ENCODE measurements at regions not wholly inside any gene's neighbourhood (a gene's known extent, or its start where the extent isn't known, plus 50 kb on each side); places are given as distances from the start of the nearest gene placed in this dataset.

DNA sequence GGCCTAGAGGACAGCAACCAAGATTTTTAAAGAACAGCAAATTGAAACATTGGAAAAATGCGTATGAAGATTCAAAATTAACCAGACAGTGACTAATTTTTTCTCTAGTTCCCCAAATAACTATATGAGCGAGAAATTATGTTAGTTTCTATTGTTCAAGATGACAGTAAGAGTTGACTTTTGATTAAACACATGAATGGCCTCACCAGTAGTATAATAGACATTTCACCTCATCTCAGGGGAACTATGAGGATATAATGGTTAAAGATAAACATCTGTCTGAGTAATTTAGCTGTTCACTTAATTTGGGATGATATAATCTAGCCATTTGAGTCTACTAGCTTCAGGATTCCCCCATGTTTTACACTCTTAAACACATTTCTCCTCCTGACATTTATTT lies 380.9 kb upstream of the NWD2 start (continued):
- TF ChIP-seq ZNF138 (tag by site-specific recombination; IDR thresholded peaks at IDR 0.05; ENCODE audit: borderline replicate concordance) (no peak), ZNF311 (tag by site-specific recombination; IDR thresholded peaks at IDR 0.05; ENCODE audit: borderline replicate concordance) (no peak), KLF7 (tag by site-specific recombination; IDR thresholded peaks at IDR 0.05; ENCODE audit: borderline replicate concordance) (no peak), SETDB1 (IDR thresholded peaks at IDR 0.05; ENCODE audit: insufficient read length, low read length) (no peak), ZNF585B (tag by site-specific recombination; IDR thresholded peaks at IDR 0.05) (no peak), ZNF777 (tag by site-specific recombination; IDR thresholded peaks at IDR 0.05; ENCODE audit: borderline replicate concordance) (no peak)

DNA sequence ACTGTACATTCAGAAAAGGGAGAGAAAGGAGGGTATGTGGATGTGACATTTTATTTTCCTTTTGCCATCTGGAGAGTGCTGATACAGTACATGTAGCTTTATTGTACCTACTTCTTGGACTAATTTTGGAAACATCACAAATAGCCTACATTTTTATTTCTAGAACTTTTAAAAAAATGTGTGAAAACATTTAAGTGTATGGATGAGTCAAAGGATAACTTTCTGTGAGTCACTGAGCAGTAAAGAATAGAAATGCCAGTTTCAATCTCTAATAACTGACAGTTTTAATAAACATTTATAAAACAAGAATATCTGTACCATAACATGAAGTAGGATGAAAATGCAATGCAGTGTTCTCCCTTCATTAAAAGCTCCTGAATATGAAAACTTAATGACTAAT lies 374.4 kb upstream of the NWD2 start:
- Histone ChIP-seq H3K36me3 (ENCODE audit: control insufficient read depth in 2 of 2, insufficient read depth in 1 of 2, low read length in 2 of 2) (no peaks in the 10 kb centered on the region), H3K4me3 (ENCODE audit: low read depth, low read length) (no peak overlapping the region), H3K4me1 (ENCODE audit: control insufficient read depth, insufficient read depth, low read length) (no peaks in the 10 kb centered on the region), H3K9me3 (ENCODE audit: control insufficient read depth, insufficient read depth, low read depth, low read length) (no peaks in the 10 kb centered on the region), H3K27ac (ENCODE audit: extremely low read depth, low read depth, low read length) (no peak overlapping the region)
- ChIA-PET CTCF (no interaction called here), POLR2A (no interaction called here)
- TF ChIP-seq, protein P1, sequence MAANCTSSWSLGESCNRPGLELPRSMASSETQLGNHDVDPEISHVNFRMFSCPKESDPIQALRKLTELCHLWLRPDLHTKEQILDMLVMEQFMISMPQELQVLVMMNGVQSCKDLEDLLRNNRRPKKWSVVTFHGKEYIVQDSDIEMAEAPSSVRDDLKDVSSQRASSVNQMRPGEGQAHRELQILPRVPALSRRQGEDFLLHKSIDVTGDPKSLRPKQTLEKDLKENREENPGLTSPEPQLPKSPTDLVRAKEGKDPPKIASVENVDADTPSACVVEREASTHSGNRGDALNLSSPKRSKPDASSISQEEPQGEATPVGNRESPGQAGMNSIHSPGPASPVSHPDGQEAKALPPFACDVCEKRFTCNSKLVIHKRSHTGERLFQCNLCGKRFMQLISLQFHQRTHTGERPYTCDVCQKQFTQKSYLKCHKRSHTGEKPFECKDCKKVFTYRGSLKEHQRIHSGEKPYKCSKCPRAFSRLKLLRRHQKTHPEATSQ (tag by site-specific recombination; IDR thresholded peaks at IDR 0.05), result no peak
- TF ChIP-seq ZNF843 (tag by site-specific recombination; IDR thresholded peaks at IDR 0.05), result no peak
- TF ChIP-seq ZNF239 (tag by site-specific recombination; IDR thresholded peaks at IDR 0.05), result no peak
- TF ChIP-seq ZNF549 (tag by site-specific recombination; IDR thresholded peaks at IDR 0.05), result no peak
- no peak for TF ChIP-seq ZNF670 (tag by site-specific recombination; IDR thresholded peaks at IDR 0.05; ENCODE audit: low read depth)
- no peak for TF ChIP-seq ZNF548 (tag by site-specific recombination; IDR thresholded peaks at IDR 0.05)
- TF ChIP-seq GLI4 (tag by site-specific recombination; IDR thresholded peaks at IDR 0.05), result no peak
- no peak for TF ChIP-seq REPIN1 (tag by site-specific recombination; IDR thresholded peaks at IDR 0.05; ENCODE audit: low read depth)
- TF ChIP-seq, protein P2, sequence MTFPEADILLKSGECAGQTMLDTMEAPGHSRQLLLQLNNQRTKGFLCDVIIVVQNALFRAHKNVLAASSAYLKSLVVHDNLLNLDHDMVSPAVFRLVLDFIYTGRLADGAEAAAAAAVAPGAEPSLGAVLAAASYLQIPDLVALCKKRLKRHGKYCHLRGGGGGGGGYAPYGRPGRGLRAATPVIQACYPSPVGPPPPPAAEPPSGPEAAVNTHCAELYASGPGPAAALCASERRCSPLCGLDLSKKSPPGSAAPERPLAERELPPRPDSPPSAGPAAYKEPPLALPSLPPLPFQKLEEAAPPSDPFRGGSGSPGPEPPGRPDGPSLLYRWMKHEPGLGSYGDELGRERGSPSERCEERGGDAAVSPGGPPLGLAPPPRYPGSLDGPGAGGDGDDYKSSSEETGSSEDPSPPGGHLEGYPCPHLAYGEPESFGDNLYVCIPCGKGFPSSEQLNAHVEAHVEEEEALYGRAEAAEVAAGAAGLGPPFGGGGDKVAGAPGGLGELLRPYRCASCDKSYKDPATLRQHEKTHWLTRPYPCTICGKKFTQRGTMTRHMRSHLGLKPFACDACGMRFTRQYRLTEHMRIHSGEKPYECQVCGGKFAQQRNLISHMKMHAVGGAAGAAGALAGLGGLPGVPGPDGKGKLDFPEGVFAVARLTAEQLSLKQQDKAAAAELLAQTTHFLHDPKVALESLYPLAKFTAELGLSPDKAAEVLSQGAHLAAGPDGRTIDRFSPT (tag by site-specific recombination; IDR thresholded peaks at IDR 0.05), result no peak
- TF ChIP-seq, protein P3, sequence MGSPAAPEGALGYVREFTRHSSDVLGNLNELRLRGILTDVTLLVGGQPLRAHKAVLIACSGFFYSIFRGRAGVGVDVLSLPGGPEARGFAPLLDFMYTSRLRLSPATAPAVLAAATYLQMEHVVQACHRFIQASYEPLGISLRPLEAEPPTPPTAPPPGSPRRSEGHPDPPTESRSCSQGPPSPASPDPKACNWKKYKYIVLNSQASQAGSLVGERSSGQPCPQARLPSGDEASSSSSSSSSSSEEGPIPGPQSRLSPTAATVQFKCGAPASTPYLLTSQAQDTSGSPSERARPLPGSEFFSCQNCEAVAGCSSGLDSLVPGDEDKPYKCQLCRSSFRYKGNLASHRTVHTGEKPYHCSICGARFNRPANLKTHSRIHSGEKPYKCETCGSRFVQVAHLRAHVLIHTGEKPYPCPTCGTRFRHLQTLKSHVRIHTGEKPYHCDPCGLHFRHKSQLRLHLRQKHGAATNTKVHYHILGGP (tag by site-specific recombination; IDR thresholded peaks at IDR 0.05), result no peak
- TF ChIP-seq ZNF221 (tag by site-specific recombination; IDR thresholded peaks at IDR 0.05; ENCODE audit: borderline replicate concordance), result no peak
- TF ChIP-seq ZIC2 (tag by site-specific recombination; IDR thresholded peaks at IDR 0.05), result no peak
- no peak for TF ChIP-seq ZSCAN23 (tag by site-specific recombination; IDR thresholded peaks at IDR 0.05)
- TF ChIP-seq, protein P4, sequence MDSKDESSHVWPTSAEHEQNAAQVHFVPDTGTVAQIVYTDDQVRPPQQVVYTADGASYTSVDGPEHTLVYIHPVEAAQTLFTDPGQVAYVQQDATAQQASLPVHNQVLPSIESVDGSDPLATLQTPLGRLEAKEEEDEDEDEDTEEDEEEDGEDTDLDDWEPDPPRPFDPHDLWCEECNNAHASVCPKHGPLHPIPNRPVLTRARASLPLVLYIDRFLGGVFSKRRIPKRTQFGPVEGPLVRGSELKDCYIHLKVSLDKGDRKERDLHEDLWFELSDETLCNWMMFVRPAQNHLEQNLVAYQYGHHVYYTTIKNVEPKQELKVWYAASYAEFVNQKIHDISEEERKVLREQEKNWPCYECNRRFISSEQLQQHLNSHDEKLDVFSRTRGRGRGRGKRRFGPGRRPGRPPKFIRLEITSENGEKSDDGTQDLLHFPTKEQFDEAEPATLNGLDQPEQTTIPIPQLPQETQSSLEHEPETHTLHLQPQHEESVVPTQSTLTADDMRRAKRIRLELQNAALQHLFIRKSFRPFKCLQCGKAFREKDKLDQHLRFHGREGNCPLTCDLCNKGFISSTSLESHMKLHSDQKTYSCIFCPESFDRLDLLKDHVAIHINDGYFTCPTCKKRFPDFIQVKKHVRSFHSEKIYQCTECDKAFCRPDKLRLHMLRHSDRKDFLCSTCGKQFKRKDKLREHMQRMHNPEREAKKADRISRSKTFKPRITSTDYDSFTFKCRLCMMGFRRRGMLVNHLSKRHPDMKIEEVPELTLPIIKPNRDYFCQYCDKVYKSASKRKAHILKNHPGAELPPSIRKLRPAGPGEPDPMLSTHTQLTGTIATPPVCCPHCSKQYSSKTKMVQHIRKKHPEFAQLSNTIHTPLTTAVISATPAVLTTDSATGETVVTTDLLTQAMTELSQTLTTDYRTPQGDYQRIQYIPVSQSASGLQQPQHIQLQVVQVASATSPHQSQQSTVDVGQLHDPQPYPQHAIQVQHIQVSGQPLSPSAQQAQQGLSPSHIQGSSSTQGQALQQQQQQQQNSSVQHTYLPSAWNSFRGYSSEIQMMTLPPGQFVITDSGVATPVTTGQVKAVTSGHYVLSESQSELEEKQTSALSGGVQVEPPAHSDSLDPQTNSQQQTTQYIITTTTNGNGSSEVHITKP (tag by site-specific recombination; IDR thresholded peaks at IDR 0.05), result no peak
- TF ChIP-seq ZNF366 (tag by site-specific recombination; conservative IDR thresholded peaks at IDR 0.05), result no peak

All from HEK293 (cell line).